ENCODE measurements at regions not wholly inside any gene's neighbourhood (a gene's known extent, or its start where the extent isn't known, plus 50 kb on each side); places are given as distances from the start of the nearest gene placed in this dataset.

DNA sequence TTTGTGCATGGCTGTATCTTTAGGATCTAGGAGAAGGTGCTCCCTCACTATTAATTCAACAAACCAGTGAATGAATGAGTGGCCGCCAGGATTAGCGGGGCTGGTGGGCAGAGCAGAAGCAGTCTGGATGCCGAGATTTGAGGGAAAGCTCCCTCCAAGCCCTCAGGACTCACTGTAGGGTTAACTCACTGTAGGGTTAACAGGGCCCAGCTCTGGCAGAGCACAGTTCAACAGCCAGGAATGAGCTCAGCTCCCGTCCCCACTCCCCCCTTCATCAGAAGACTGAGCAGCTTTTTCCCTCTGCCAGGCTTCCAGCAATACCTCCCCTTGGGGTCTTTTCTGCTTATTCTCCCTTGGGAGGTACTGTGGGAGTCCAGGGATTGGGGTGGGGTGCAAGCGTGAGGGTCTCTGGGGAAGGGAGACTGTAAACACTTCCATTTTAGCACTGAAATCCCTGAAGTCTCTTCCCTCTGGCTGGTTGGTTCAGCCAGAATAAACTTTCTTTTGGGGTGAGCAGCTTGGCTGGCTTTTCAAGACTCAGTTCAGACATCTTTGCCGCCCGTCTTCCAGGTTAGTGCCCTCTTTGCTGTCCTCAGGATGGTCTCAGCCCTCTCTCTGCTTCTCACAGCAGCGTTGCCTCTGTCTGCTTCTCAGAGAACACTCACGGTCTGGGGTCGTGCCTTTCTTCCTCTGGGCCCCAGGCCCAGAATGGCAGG, 53.7 kb upstream of the WSB1 start:
- no peaks in the 10 kb centered on the region for H3K9me3 Mint-ChIP-seq (ENCODE audit: unreplicated experiment)
- no peak overlapping the region for H3K27ac Mint-ChIP-seq (ENCODE audit: unreplicated experiment)
- H3K4me1 Mint-ChIP-seq (ENCODE audit: unreplicated experiment), result peaks cover 19% of the 10 kb centered on the region
- DNase-seq (ENCODE audit: extremely low spot score, unreplicated experiment), result no peak
- H3K4me3 Mint-ChIP-seq (ENCODE audit: unreplicated experiment), result no peak overlapping the region
- no peak for TF ChIP-seq CTCF (IDR thresholded peaks at IDR 0.05)
- H3K27me3 Mint-ChIP-seq (ENCODE audit: unreplicated experiment), result peaks cover 2% of the 10 kb centered on the region
- H3K36me3 Mint-ChIP-seq (ENCODE audit: unreplicated experiment), result no peaks in the 10 kb centered on the region

DNA sequence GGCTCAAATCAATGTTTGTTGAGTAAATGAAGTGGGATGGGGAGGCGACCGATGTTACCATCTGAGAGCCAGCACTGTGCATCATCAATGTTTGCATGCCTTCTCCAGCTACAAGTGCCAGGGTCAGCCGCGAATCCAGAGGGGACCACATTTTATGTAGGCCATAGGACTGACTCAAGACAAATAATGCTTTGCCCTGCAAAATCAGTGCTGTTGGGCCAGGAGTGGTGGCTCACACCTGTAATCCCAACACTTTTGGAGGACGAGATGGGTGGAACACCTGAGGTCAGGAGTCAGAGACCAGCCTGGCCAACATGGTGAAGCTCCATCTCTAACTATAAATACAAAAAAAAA, 53.1 kb upstream of the WSB1 start:
- H3K9me3 Mint-ChIP-seq (ENCODE audit: unreplicated experiment), result no peaks in the 10 kb centered on the region
- H3K4me3 Mint-ChIP-seq (ENCODE audit: unreplicated experiment), result no peak overlapping the region
- H3K4me1 Mint-ChIP-seq (ENCODE audit: unreplicated experiment), result peaks cover 23% of the 10 kb centered on the region
- TF ChIP-seq CTCF (IDR thresholded peaks at IDR 0.05), result no peak
- no peak overlapping the region for H3K27ac Mint-ChIP-seq (ENCODE audit: unreplicated experiment)
- no peaks in the 10 kb centered on the region for H3K36me3 Mint-ChIP-seq (ENCODE audit: unreplicated experiment)
- no peak for DNase-seq (ENCODE audit: extremely low spot score, unreplicated experiment)
- peaks cover 2% of the 10 kb centered on the region for H3K27me3 Mint-ChIP-seq (ENCODE audit: unreplicated experiment)

GRCh38 chr17:27241346-27241946, 52.5 kb upstream of the WSB1 start:
- Mint-ChIP-seq H3K4me3 (ENCODE audit: unreplicated experiment) (no peak overlapping the region), H3K4me1 (ENCODE audit: unreplicated experiment) (peaks cover 23% of the 10 kb centered on the region), H3K9me3 (ENCODE audit: unreplicated experiment) (no peaks in the 10 kb centered on the region), H3K36me3 (ENCODE audit: unreplicated experiment) (no peaks in the 10 kb centered on the region), H3K27ac (ENCODE audit: unreplicated experiment) (no peak overlapping the region), H3K27me3 (ENCODE audit: unreplicated experiment) (peaks cover 2% of the 10 kb centered on the region)
- TF ChIP-seq CTCF (IDR thresholded peaks at IDR 0.05), result no peak
- DNase-seq (ENCODE audit: extremely low spot score, unreplicated experiment), result no peak

GRCh38 chr17:27242951-27243350, 51.0 kb upstream of the WSB1 start:
- Mint-ChIP-seq H3K4me1 (ENCODE audit: unreplicated experiment) (peaks cover 28% of the 10 kb centered on the region), H3K27me3 (ENCODE audit: unreplicated experiment) (peaks cover 2% of the 10 kb centered on the region), H3K4me3 (ENCODE audit: unreplicated experiment) (no peak overlapping the region), H3K36me3 (ENCODE audit: unreplicated experiment) (no peaks in the 10 kb centered on the region), H3K9me3 (ENCODE audit: unreplicated experiment) (no peaks in the 10 kb centered on the region), H3K27ac (ENCODE audit: unreplicated experiment) (no peak overlapping the region)
- no peak for TF ChIP-seq CTCF (IDR thresholded peaks at IDR 0.05)
- DNase-seq (ENCODE audit: extremely low spot score, unreplicated experiment), result no peak

DNA sequence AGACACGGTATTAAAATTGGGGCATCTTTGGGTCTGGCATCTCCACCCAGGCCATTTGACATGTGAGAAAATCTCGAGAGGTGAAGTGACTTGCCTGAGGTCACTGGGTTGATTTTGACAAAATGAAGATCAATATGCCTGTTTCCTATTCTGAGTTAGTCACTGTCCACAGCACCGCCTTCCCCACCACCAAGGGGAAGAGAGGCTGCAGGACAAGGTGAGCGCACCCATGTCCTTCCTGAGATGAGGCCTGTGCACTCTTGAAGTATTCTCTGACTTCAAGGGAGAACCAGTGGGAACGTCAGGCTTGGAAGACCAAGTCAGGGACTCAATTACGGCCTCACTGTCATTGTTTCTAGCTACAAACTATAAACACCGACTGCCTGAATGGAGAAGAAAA, 49.9 kb upstream of the WSB1 start:
- no peak for DNase-seq (ENCODE audit: extremely low spot score, unreplicated experiment)
- Mint-ChIP-seq H3K27ac (ENCODE audit: unreplicated experiment) (no peak overlapping the region), H3K9me3 (ENCODE audit: unreplicated experiment) (no peaks in the 10 kb centered on the region), H3K36me3 (ENCODE audit: unreplicated experiment) (no peaks in the 10 kb centered on the region), H3K27me3 (ENCODE audit: unreplicated experiment) (peaks cover 7% of the 10 kb centered on the region), H3K4me3 (ENCODE audit: unreplicated experiment) (no peak overlapping the region), H3K4me1 (ENCODE audit: unreplicated experiment) (peaks cover 28% of the 10 kb centered on the region)
- TF ChIP-seq CTCF (IDR thresholded peaks at IDR 0.05), result no peak
